Mesenchymal stem cell (in vitro differentiated cells and primary cell): ENCODE measurements at regions not wholly inside any gene's neighbourhood (a gene's known extent, or its start where the extent isn't known, plus 50 kb on each side); places are given as distances from the start of the nearest gene placed in this dataset.

Source experiments
- DNase-seq: peaks from one replicate; pipeline ENCODE4 v3.0.0-alpha.2; 2013
- H2AFZ ChIP-seq: one replicate; pipeline ENCODE4 v1.6.1; 2013; ENCODE audit warnings: low read depth, mild to moderate bottlenecking, control low read depth, inconsistent platforms, low read length, moderate library complexity
- H2AK5ac ChIP-seq: 2 replicates; pipeline ENCODE4 v1.6.1; 2013; ENCODE audit warnings: low read length, moderate library complexity, mild to moderate bottlenecking, inconsistent platforms; ENCODE audit not compliant: severe bottlenecking
- H2BK120ac ChIP-seq: one replicate; pipeline ENCODE4 v1.6.1; 2013; ENCODE audit warnings: low read depth, mild to moderate bottlenecking, inconsistent platforms, low read length, moderate library complexity
- H2BK12ac ChIP-seq, 2 experiments: one replicate each; pipeline ENCODE4 v1.6.1; 2013; ENCODE audit warnings: inconsistent platforms in 2 of 2, low read length in 2 of 2, mild to moderate bottlenecking in 2 of 2, moderate library complexity in 2 of 2, control low read depth in 1 of 2
- H2BK15ac ChIP-seq: one replicate; pipeline ENCODE4 v1.6.1; 2013; ENCODE audit warnings: mild to moderate bottlenecking, low read depth, inconsistent platforms; ENCODE audit not compliant: poor library complexity, severe bottlenecking
- H2BK5ac ChIP-seq: 2 replicates; pipeline ENCODE4 v1.6.1; 2013; ENCODE audit warnings: low read depth, mild to moderate bottlenecking, low read length, control low read depth, inconsistent platforms; ENCODE audit not compliant: poor library complexity, severe bottlenecking
- H3K14ac ChIP-seq, 2 experiments: one replicate each; pipeline ENCODE4 v1.6.1; 2013; ENCODE audit warnings: inconsistent platforms in 2 of 2, low read length in 2 of 2, control low read depth in 1 of 2, mild to moderate bottlenecking in 1 of 2, moderate library complexity in 1 of 2
- H3K18ac ChIP-seq, 2 experiments: one replicate each; pipeline ENCODE4 v1.6.1; 2013; ENCODE audit warnings: inconsistent platforms in 2 of 2, low read length in 2 of 2, control low read depth in 1 of 2, low read depth in 1 of 2, mild to moderate bottlenecking in 1 of 2
- H3K23ac ChIP-seq, 2 experiments: one replicate each; pipeline ENCODE4 v1.6.1; 2013; ENCODE audit warnings: inconsistent platforms in 2 of 2, low read length in 2 of 2, mild to moderate bottlenecking in 2 of 2, moderate library complexity in 2 of 2, control low read depth in 1 of 2
- H3K27ac ChIP-seq: 2 replicates; pipeline ENCODE4 v1.5.1; 2013; ENCODE audit warnings: mild to moderate bottlenecking, moderate library complexity, low read length, control low read depth, inconsistent platforms; ENCODE audit not compliant: poor library complexity, severe bottlenecking
- H3K27me3 ChIP-seq, 2 experiments: 2 replicates each; pipeline versions ENCODE4 v1.6.1 to v1.7.0; 2013; ENCODE audit warnings: low read length in 2 of 2, mild to moderate bottlenecking in 2 of 2, moderate library complexity in 2 of 2, control low read depth in 1 of 2, inconsistent platforms in 1 of 2; ENCODE audit not compliant: control insufficient read depth in 1 of 2, insufficient read depth in 1 of 2
- H3K36me3 ChIP-seq, 2 experiments: 2 replicates each; pipeline versions ENCODE4 v1.6.1 to v1.7.0; 2013; ENCODE audit warnings: low read length in 2 of 2, control low read depth in 1 of 2, inconsistent platforms in 1 of 2, low read depth in 1 of 2, mild to moderate bottlenecking in 1 of 2; ENCODE audit not compliant: insufficient read depth in 2 of 2, control insufficient read depth in 1 of 2
- H3K4ac ChIP-seq, 2 experiments: one replicate each; pipeline ENCODE4 v1.6.1; 2013; ENCODE audit warnings: inconsistent platforms in 2 of 2, low read length in 2 of 2, mild to moderate bottlenecking in 2 of 2, moderate library complexity in 2 of 2, control low read depth in 1 of 2, low read depth in 1 of 2
- H3K4me1 ChIP-seq: 2 replicates; pipeline ENCODE4 v1.6.1; 2013; ENCODE audit warnings: low read depth, low read length, control low read depth; ENCODE audit not compliant: control insufficient read depth, insufficient read depth
- H3K4me2 ChIP-seq: 2 replicates; pipeline ENCODE4 v1.6.1; 2013; ENCODE audit warnings: low read length, mild to moderate bottlenecking, inconsistent platforms; ENCODE audit not compliant: poor library complexity, severe bottlenecking
- H3K4me3 ChIP-seq, 2 experiments: 2 replicates each; pipeline versions ENCODE4 v1.5.1 to v1.7.0; 2013; ENCODE audit warnings: low read length in 2 of 2, mild to moderate bottlenecking in 2 of 2, control low read depth in 1 of 2, low read depth in 1 of 2; ENCODE audit not compliant: insufficient read depth in 1 of 2
- H3K79me1 ChIP-seq: replicated peaks from 2 replicates; pipeline ENCODE4 v1.6.1; 2013; ENCODE audit warnings: mild to moderate bottlenecking, control low read depth, low read length, inconsistent platforms; ENCODE audit not compliant: poor library complexity, severe bottlenecking
- H3K9ac ChIP-seq: 2 replicates; pipeline ENCODE4 v1.7.0; 2013; ENCODE audit warnings: mild to moderate bottlenecking, low read length, moderate library complexity
- H3K9me3 ChIP-seq: 2 replicates; pipeline ENCODE4 v1.7.0; 2013; ENCODE audit warnings: mild to moderate bottlenecking, low read length; ENCODE audit not compliant: control insufficient read depth
- H4K8ac ChIP-seq: one replicate; pipeline ENCODE4 v1.6.1; 2013; ENCODE audit warnings: inconsistent platforms, mild to moderate bottlenecking, low read length, moderate library complexity
- H4K91ac ChIP-seq: one replicate; pipeline ENCODE4 v1.6.1; 2013; ENCODE audit warnings: mild to moderate bottlenecking, low read length, inconsistent platforms
- WGBS: methylation state at CpG from one replicate; pipeline ENCODE4 v1.1.7; 2013; ENCODE audit warnings: mixed read lengths; 5-methylcytosine and 5-hydroxymethylcytosine counted together

GRCh38 chr6:132131758-132132157 lies 180.6 kb upstream of the CCN2 start:
- no peak overlapping the region for H2BK15ac ChIP-seq
- no peaks in the 10 kb centered on the region for H3K36me3 ChIP-seq
- no peaks in the 10 kb centered on the region for H3K9me3 ChIP-seq
- H3K23ac ChIP-seq: no peak overlapping the region
- no peak overlapping the region for H2BK120ac ChIP-seq
- no peak overlapping the region for H4K91ac ChIP-seq
- no peaks in the 10 kb centered on the region for H3K27me3 ChIP-seq
- H2AK5ac ChIP-seq: peak overlapping the region; percentile 91
- peaks cover 6% of the 10 kb centered on the region for H3K4me1 ChIP-seq
- peak overlapping the region; percentile 51 for H3K27ac ChIP-seq
- H4K8ac ChIP-seq: no peak overlapping the region
- no peaks in the 10 kb centered on the region for H3K79me1 ChIP-seq
- H3K4me2 ChIP-seq: no peak overlapping the region
- peak overlapping the region; percentile 83 for H3K9ac ChIP-seq
- H2BK12ac ChIP-seq: peak overlapping the region in 1 of 2 experiments; percentile 25
- H2BK5ac ChIP-seq: no peak overlapping the region
- H3K18ac ChIP-seq: peak overlapping the region in 1 of 2 experiments; percentile 43
- H3K14ac ChIP-seq: no peak overlapping the region
- peak; percentile 99 for DNase-seq
- no peak overlapping the region for H3K4ac ChIP-seq
- H3K4me3 ChIP-seq: no peak overlapping the region
- no CpG with 5 or more reads among the region's 2 CpGs for WGBS
- H2AFZ ChIP-seq: no peak overlapping the region

GRCh38 chr6:132131351-132131750 lies 180.2 kb upstream of the CCN2 start:
- peaks cover 6% of the 10 kb centered on the region for H3K4me1 ChIP-seq
- no peak overlapping the region for H2BK5ac ChIP-seq
- no peaks in the 10 kb centered on the region for H3K79me1 ChIP-seq
- 59% methylated on average over 2 of the region's 3 CpGs for WGBS
- no peak overlapping the region for H2BK15ac ChIP-seq
- no peak overlapping the region for H2AK5ac ChIP-seq
- H3K9me3 ChIP-seq: no peaks in the 10 kb centered on the region
- DNase-seq: no peak
- H3K18ac ChIP-seq: peak overlapping the region in 1 of 2 experiments; percentile 33
- H2BK12ac ChIP-seq: peak overlapping the region in 1 of 2 experiments; percentile 93
- peak overlapping the region; percentile 24 for H3K27ac ChIP-seq
- H3K4ac ChIP-seq: no peak overlapping the region
- H2AFZ ChIP-seq: no peak overlapping the region
- H3K23ac ChIP-seq: no peak overlapping the region
- H3K4me3 ChIP-seq: peak overlapping the region in 1 of 2 experiments; percentile 11
- H3K14ac ChIP-seq: no peak overlapping the region
- H3K4me2 ChIP-seq: no peak overlapping the region
- peak overlapping the region; percentile 83 for H3K9ac ChIP-seq
- H4K8ac ChIP-seq: no peak overlapping the region
- no peak overlapping the region for H2BK120ac ChIP-seq
- no peaks in the 10 kb centered on the region for H3K36me3 ChIP-seq
- H3K27me3 ChIP-seq: no peaks in the 10 kb centered on the region
- no peak overlapping the region for H4K91ac ChIP-seq

- Histone ChIP-seq H3K27ac (peak overlapping the region; percentile 13), H2BK120ac (no peak overlapping the region), H2AK5ac (peak overlapping the region; percentile 53), H3K9ac (peak overlapping the region; percentile 83), H3K4ac (peak overlapping the region in 1 of 2 experiments; percentile 19), H3K4me2 (no peak overlapping the region), H3K9me3 (no peaks in the 10 kb centered on the region), H3K36me3 (no peaks in the 10 kb centered on the region), H3K14ac (no peak overlapping the region), H2AFZ (no peak overlapping the region), H3K27me3 (no peaks in the 10 kb centered on the region), H3K79me1 (no peaks in the 10 kb centered on the region), H3K23ac (no peak overlapping the region), H3K4me1 (peaks cover 6% of the 10 kb centered on the region), H2BK5ac (peak overlapping the region; percentile 36), H3K18ac (peak overlapping the region; percentile 21 to 33), H4K8ac (no peak overlapping the region), H4K91ac (no peak overlapping the region), H2BK12ac (peak overlapping the region; percentile 11 to 93), H2BK15ac (no peak overlapping the region), H3K4me3 (peak overlapping the region in 1 of 2 experiments; percentile 11)
- 73% methylated on average over 10 of the region's 10 CpGs for WGBS
- peak; percentile 66 for DNase-seq
Measured at GRCh38 chr6:132130626-132131298, 179.6 kb upstream of the CCN2 start.

- no peak overlapping the region for H2BK120ac ChIP-seq
- no peak overlapping the region for H3K23ac ChIP-seq
- no peak overlapping the region for H4K91ac ChIP-seq
- H4K8ac ChIP-seq: no peak overlapping the region
- no peak overlapping the region for H2BK12ac ChIP-seq
- no peaks in the 10 kb centered on the region for H3K36me3 ChIP-seq
- no peak overlapping the region for H3K9ac ChIP-seq
- H2BK5ac ChIP-seq: no peak overlapping the region
- WGBS: 86% methylated on average over 1 of the region's 1 CpG
- no peaks in the 10 kb centered on the region for H3K79me1 ChIP-seq
- H2AFZ ChIP-seq: no peak overlapping the region
- H3K4me1 ChIP-seq: peaks cover 6% of the 10 kb centered on the region
- no peak overlapping the region for H2BK15ac ChIP-seq
- no peak overlapping the region for H3K14ac ChIP-seq
- DNase-seq: no peak
- H3K18ac ChIP-seq: no peak overlapping the region
- no peaks in the 10 kb centered on the region for H3K9me3 ChIP-seq
- H2AK5ac ChIP-seq: no peak overlapping the region
- H3K27me3 ChIP-seq: no peaks in the 10 kb centered on the region
- no peak overlapping the region for H3K4ac ChIP-seq
- H3K27ac ChIP-seq: no peak overlapping the region
- no peak overlapping the region for H3K4me2 ChIP-seq
- H3K4me3 ChIP-seq: no peak overlapping the region
Measured at GRCh38 chr6:132128424-132128823, 177.3 kb upstream of the CCN2 start.
